SK-N-SH (cell line): ENCODE measurements at regions not wholly inside any gene's neighbourhood (a gene's known extent, or its start where the extent isn't known, plus 50 kb on each side); places are given as distances from the start of the nearest gene placed in this dataset.

ENCODE experiments used
- EP300 ChIP-seq, 2 experiments: IDR thresholded peaks; 2 replicates each; pipeline versions ENCODE4 v1.4.0 to v1.6.1; 2012; ENCODE audit warnings: borderline replicate concordance in 1 of 2, low read depth in 1 of 2, low read length in 1 of 2
- MXI1 ChIP-seq: IDR thresholded peaks from 2 replicates; pipeline ENCODE4 v1.6.1; 2012; ENCODE audit warnings: mild to moderate bottlenecking, low read depth, low read length, improper control_type of control experiment
- POLR2AphosphoS5 ChIP-seq: IDR thresholded peaks from 2 replicates; pipeline ENCODE4 v1.6.1; 2012; ENCODE audit warnings: low read depth, low read length
- TF ChIP-seq, protein P1 (sequence below): fragments of 200-600 bp; sonication (generic); IDR thresholded peaks from 2 replicates; pipeline ENCODE4 v1.6.1; 2017; ENCODE audit warnings: antibody characterized with exemption, mild to moderate bottlenecking, moderate library complexity

DNA sequence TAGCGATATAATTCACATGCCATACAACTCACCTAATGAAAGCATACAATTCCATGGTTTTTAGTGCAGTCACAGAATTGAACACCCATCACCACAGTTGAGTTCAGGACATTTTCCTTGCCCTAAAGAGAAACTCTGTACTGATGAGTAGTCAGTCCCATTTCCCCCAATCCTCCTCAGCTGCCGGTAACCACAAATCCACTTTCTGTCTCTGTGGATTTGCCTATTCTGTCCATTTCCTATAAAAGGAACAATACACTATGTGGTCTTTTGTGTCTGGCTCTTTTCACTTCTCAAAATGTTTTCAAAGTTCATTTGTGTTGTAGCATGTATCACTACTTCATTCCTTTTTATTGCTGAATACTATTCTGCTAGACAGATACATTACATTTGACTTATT lies 67.9 kb upstream of the TGM3 start:
- TF ChIP-seq, protein P1, sequence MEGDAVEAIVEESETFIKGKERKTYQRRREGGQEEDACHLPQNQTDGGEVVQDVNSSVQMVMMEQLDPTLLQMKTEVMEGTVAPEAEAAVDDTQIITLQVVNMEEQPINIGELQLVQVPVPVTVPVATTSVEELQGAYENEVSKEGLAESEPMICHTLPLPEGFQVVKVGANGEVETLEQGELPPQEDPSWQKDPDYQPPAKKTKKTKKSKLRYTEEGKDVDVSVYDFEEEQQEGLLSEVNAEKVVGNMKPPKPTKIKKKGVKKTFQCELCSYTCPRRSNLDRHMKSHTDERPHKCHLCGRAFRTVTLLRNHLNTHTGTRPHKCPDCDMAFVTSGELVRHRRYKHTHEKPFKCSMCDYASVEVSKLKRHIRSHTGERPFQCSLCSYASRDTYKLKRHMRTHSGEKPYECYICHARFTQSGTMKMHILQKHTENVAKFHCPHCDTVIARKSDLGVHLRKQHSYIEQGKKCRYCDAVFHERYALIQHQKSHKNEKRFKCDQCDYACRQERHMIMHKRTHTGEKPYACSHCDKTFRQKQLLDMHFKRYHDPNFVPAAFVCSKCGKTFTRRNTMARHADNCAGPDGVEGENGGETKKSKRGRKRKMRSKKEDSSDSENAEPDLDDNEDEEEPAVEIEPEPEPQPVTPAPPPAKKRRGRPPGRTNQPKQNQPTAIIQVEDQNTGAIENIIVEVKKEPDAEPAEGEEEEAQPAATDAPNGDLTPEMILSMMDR = no peak
- TF ChIP-seq POLR2AphosphoS5 (no peak), MXI1 (no peak), EP300 (IDR thresholded peaks at IDR 0.05; ENCODE audit: borderline replicate concordance in 1 of 2, low read depth in 1 of 2, low read length in 1 of 2) (no peak)
